CD4-positive, alpha-beta T cell treated with Interleukin-6 for 4 hours (primary cell): ENCODE measurements at regions not wholly inside any gene's neighbourhood (a gene's known extent, or its start where the extent isn't known, plus 50 kb on each side); places are given as distances from the start of the nearest gene placed in this dataset.

ENCODE experiments used
- DNase-seq: peaks from one replicate; pipeline ENCODE4 v3.0.0-alpha.2; 2020; ENCODE audit warnings: mixed read lengths

- no peak for DNase-seq
These were observed 389.7 kb downstream of the SOX9 start for GRCh38 chr17:72510351-72511016.

GRCh38 chr17:72511242-72511641, 390.4 kb downstream of the SOX9 start:
- no peak for DNase-seq

- DNase-seq, result no peak
These were observed 391.1 kb downstream of the SOX9 start for GRCh38 chr17:72511874-72512273.

GRCh38 chr17:72512649-72513556, 392.1 kb downstream of the SOX9 start:
- DNase-seq, result no peak

- no peak for DNase-seq
These were observed 393.6 kb downstream of the SOX9 start for GRCh38 chr17:72514321-72514861.

GRCh38 chr17:72514891-72515290, 394.1 kb downstream of the SOX9 start:
- no peak for DNase-seq

GRCh38 chr17:72515291-72516065, 394.7 kb downstream of the SOX9 start:
- DNase-seq, result no peak

GRCh38 chr17:72516772-72517399, 396.1 kb downstream of the SOX9 start:
- no peak for DNase-seq

- no peak for DNase-seq
These were observed 396.8 kb downstream of the SOX9 start for GRCh38 chr17:72517413-72518158.

GRCh38 chr17:72518159-72518732, 397.4 kb downstream of the SOX9 start:
- no peak for DNase-seq

GRCh38 chr17:72518753-72519597, 398.2 kb downstream of the SOX9 start:
- no peak for DNase-seq

GRCh38 chr17:72519598-72519936, 398.7 kb downstream of the SOX9 start:
- no peak for DNase-seq

- no peak for DNase-seq
These were observed 400.0 kb downstream of the SOX9 start for GRCh38 chr17:72520665-72521303.

- no peak for DNase-seq
These were observed 402.7 kb downstream of the SOX9 start for GRCh38 chr17:72523491-72523890.

- DNase-seq, result no peak
These were observed 404.6 kb downstream of the SOX9 start for GRCh38 chr17:72525225-72526015.

GRCh38 chr17:72526769-72527168, 405.9 kb downstream of the SOX9 start:
- DNase-seq, result no peak

GRCh38 chr17:72527789-72528188, 407.0 kb downstream of the SOX9 start:
- DNase-seq, result no peak

- no peak for DNase-seq
These were observed 407.9 kb downstream of the SOX9 start for GRCh38 chr17:72528683-72529082.

GRCh38 chr17:72529386-72529785, 408.6 kb downstream of the SOX9 start:
- no peak for DNase-seq
